ENCODE measurements at regions not wholly inside any gene's neighbourhood (a gene's known extent, or its start where the extent isn't known, plus 50 kb on each side); places are given as distances from the start of the nearest gene placed in this dataset.

DNA sequence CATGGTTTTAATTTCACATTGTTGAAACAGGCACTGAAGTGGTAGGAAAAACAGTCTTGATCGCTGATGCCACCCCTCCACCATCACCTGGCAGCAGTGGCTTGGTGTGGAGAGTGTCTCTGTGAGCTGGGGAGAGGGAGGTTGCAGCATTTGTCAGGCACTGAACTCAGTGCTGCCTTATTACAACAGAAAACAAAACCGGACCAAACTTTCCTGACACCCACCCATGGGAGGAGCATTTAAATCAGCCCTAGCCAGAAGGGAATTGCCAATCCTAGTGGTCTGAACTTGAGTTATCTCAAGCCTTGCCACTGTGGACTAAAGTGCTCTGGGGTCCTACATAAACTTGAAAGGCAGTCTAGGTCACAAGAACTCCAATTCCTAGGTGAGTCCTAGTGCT is 103.0 kb upstream of the LGALSL start:
- Histone ChIP-seq H3K4me1 (ENCODE audit: control insufficient read depth, low read depth, low read length) (no peaks in the 10 kb centered on the region), H4K8ac (ENCODE audit: low read depth, low read length) (no peak overlapping the region), H3K79me2 (ENCODE audit: control insufficient read depth, insufficient read depth, low read length) (no peaks in the 10 kb centered on the region), H2BK15ac (replicated peaks; ENCODE audit: low read depth) (no peak overlapping the region), H3K36me3 (ENCODE audit: control insufficient read depth, insufficient read depth, low read length) (no peaks in the 10 kb centered on the region), H3K23ac (ENCODE audit: low read length) (no peak overlapping the region), H4K5ac (ENCODE audit: low read length) (no peak overlapping the region), H3K27ac (ENCODE audit: low read depth, low read length) (no peak overlapping the region), H2AK5ac (ENCODE audit: low read length) (no peak overlapping the region), H3K27me3 (ENCODE audit: insufficient read depth, low read length, poor library complexity) (no peaks in the 10 kb centered on the region), H2BK120ac (ENCODE audit: low read depth, low read length) (no peak overlapping the region), H3K4ac (ENCODE audit: low read depth, low read length) (no peak overlapping the region), H3K9ac (ENCODE audit: low read length) (no peak overlapping the region), H3K56ac (ENCODE audit: low read length) (no peak overlapping the region), H3K4me3 (ENCODE audit: low read length) (no peak overlapping the region), H3K4me2 (ENCODE audit: low read length) (no peak overlapping the region), H3K18ac (ENCODE audit: low read length) (no peak overlapping the region), H3K79me1 (ENCODE audit: low read length) (no peaks in the 10 kb centered on the region), H2BK5ac (ENCODE audit: low read length) (no peak overlapping the region)
- no CpG with 5 or more reads among the region's 2 CpGs for WGBS (ENCODE audit: extremely low coverage, insufficient coverage, low lambda C conversion rate)
- DNase-seq, result no peak

DNA sequence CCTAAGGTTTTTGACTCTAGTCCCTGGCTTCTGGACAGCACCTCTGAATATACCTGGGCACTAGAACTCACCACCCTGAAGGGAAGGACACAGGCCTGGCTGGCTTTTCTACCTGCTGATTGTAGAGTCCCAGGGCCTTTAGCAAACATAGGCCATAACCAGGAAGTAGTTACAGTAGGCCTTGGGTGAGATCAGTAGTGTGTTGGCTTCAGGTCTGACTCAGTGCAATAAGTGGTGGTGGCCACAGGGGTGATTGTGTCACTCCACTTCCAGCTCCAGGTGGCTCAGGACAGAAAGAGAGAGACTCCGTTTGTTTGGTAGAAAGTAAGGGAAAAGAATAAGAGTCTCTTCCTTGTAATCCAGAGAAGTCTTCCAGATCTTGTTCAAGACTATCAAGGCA is 101.7 kb upstream of the LGALSL start:
- Histone ChIP-seq H2BK15ac (replicated peaks; ENCODE audit: low read depth) (no peak overlapping the region), H2AK5ac (ENCODE audit: low read length) (no peak overlapping the region), H4K5ac (ENCODE audit: low read length) (no peak overlapping the region), H3K27ac (ENCODE audit: low read depth, low read length) (no peak overlapping the region), H2BK120ac (ENCODE audit: low read depth, low read length) (no peak overlapping the region), H3K36me3 (ENCODE audit: control insufficient read depth, insufficient read depth, low read length) (no peaks in the 10 kb centered on the region), H3K4ac (ENCODE audit: low read depth, low read length) (no peak overlapping the region), H3K4me2 (ENCODE audit: low read length) (no peak overlapping the region), H3K4me1 (ENCODE audit: control insufficient read depth, low read depth, low read length) (no peaks in the 10 kb centered on the region), H3K9ac (ENCODE audit: low read length) (no peak overlapping the region), H3K23ac (ENCODE audit: low read length) (no peak overlapping the region), H3K79me1 (ENCODE audit: low read length) (no peaks in the 10 kb centered on the region), H3K79me2 (ENCODE audit: control insufficient read depth, insufficient read depth, low read length) (no peaks in the 10 kb centered on the region), H3K56ac (ENCODE audit: low read length) (no peak overlapping the region), H2BK5ac (ENCODE audit: low read length) (no peak overlapping the region), H4K8ac (ENCODE audit: low read depth, low read length) (no peak overlapping the region), H3K4me3 (ENCODE audit: low read length) (no peak overlapping the region), H3K18ac (ENCODE audit: low read length) (no peak overlapping the region), H3K27me3 (ENCODE audit: insufficient read depth, low read length, poor library complexity) (no peaks in the 10 kb centered on the region)
- no peak for DNase-seq
- WGBS (ENCODE audit: extremely low coverage, insufficient coverage, low lambda C conversion rate), result no CpG with 5 or more reads among the region's 1 CpG

DNA sequence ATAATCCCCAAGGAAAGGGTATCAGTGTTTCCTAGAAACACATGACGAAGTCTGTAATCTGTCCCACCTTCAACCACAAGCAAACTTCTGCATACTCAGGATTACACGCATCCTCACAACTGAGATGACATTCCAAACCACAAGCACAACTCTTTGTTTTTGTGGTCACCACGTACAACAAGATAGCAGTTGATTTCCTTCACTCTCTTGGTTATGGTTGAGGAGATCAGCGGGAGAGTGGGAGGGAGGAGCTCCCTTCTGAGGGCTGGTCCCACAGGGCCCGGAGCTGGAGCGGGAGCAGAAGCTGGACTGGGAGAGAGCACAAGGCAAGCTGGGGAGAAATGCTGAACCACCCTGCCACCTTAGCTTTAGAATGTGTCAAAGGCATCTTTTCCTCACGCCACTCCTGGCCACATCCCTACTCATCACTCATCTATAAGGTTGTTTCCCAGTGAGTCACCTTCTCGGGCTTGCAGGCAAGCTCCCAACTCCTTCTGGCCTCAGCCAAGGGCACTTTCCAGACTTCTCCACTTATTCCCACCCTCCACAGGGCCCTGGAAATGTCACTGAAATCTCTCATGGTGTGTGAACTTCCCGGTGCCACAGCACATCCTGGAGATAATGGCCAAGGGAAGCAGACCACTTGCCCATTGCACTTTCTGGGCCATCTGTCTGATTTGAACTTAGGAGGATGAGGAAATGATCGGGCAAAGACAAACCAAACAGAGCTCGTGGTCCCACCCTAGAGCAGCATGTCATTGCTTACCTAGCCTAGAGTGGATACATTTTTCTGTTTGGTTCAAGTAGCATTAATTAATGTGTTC is 98.9 kb upstream of the LGALSL start:
- H3K27me3 ChIP-seq (ENCODE audit: insufficient read depth, low read length, poor library complexity), result no peaks in the 10 kb centered on the region

DNA sequence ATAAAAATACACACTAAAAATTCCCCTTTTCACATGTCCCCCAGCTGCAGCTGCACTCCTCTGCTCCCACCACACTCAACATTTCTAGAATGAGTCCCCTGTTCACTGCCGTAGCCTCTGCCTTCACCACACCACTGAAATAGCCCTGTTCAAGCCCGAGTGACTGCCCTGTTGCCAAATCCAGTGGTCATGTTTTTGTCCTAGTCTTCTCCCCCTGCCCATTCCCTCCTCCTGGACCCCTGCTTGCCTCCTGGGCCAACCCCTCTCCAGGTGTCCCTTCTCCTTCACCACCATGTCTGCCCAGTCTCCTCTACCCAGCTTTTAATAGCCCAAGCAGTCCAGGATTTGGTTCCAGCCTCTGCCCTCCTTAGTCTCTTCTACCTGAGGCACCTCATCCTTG is 97.1 kb upstream of the LGALSL start:
- WGBS (ENCODE audit: extremely low coverage, insufficient coverage, low lambda C conversion rate), result no CpG with 5 or more reads among the region's 2 CpGs
- H2AK5ac ChIP-seq (ENCODE audit: low read length), result no peak overlapping the region

More for the DNA sequence above, 98.9 kb upstream of the LGALSL start:
- Histone ChIP-seq H3K79me2 (ENCODE audit: control insufficient read depth, insufficient read depth, low read length) (no peaks in the 10 kb centered on the region), H3K4me3 (ENCODE audit: low read length) (no peak overlapping the region), H3K27ac (ENCODE audit: low read depth, low read length) (no peak overlapping the region), H2BK15ac (replicated peaks; ENCODE audit: low read depth) (no peak overlapping the region), H4K8ac (ENCODE audit: low read depth, low read length) (no peak overlapping the region), H3K36me3 (ENCODE audit: control insufficient read depth, insufficient read depth, low read length) (no peaks in the 10 kb centered on the region), H3K4me1 (ENCODE audit: control insufficient read depth, low read depth, low read length) (no peaks in the 10 kb centered on the region), H3K23ac (ENCODE audit: low read length) (no peak overlapping the region), H3K56ac (ENCODE audit: low read length) (no peak overlapping the region), H2BK120ac (ENCODE audit: low read depth, low read length) (no peak overlapping the region), H3K18ac (ENCODE audit: low read length) (no peak overlapping the region), H3K4ac (ENCODE audit: low read depth, low read length) (no peak overlapping the region), H3K79me1 (ENCODE audit: low read length) (no peaks in the 10 kb centered on the region), H4K5ac (ENCODE audit: low read length) (no peak overlapping the region), H2AK5ac (ENCODE audit: low read length) (no peak overlapping the region), H2BK5ac (ENCODE audit: low read length) (no peak overlapping the region), H3K4me2 (ENCODE audit: low read length) (no peak overlapping the region), H3K9ac (ENCODE audit: low read length) (no peak overlapping the region)
- DNase-seq, result no peak
- no CpG with 5 or more reads among the region's 11 CpGs for WGBS (ENCODE audit: extremely low coverage, insufficient coverage, low lambda C conversion rate)

DNA sequence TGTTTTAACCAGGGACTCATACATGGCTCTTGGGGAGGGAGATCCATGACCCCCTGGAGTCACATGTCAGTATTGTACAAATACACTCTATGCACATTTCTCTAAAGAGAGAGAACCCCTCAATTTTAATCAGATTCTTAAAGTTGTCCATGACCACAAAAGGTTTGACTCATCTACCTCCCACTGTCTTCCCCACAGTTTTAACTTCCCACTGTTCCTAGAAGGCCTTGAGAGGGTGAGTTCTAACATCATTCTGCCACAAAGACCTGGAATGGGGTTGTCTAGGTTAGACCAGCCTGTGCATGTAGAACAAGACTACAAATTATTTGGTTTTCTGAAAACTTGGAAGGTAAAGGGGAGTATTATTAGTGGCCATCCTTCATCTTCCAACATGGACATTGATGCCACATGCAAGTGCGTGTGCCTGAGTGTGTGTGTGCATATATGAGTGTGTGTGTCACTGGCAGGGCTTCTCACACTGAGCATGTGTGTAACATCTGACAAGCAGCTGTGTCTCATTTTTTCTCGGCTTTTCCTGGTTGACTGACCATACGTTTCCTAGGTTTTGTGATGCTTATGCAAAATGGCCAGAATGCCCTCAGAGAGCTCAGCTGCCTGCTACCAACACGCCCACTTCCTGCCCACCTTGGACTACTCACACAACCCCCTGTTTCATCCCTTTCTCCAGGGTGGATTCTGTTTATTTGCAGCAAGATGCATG is 94.6 kb upstream of the LGALSL start:
- Histone ChIP-seq H3K4me3 (ENCODE audit: low read length) (no peak overlapping the region), H3K79me1 (ENCODE audit: low read length) (no peaks in the 10 kb centered on the region), H3K79me2 (ENCODE audit: control insufficient read depth, insufficient read depth, low read length) (no peaks in the 10 kb centered on the region), H3K56ac (ENCODE audit: low read length) (no peak overlapping the region), H3K4me1 (ENCODE audit: control insufficient read depth, low read depth, low read length) (peaks cover 3% of the 10 kb centered on the region), H4K8ac (ENCODE audit: low read depth, low read length) (no peak overlapping the region), H3K27me3 (ENCODE audit: insufficient read depth, low read length, poor library complexity) (no peaks in the 10 kb centered on the region), H2AK5ac (ENCODE audit: low read length) (no peak overlapping the region), H3K23ac (ENCODE audit: low read length) (no peak overlapping the region), H2BK120ac (ENCODE audit: low read depth, low read length) (no peak overlapping the region), H3K9ac (ENCODE audit: low read length) (no peak overlapping the region), H3K36me3 (ENCODE audit: control insufficient read depth, insufficient read depth, low read length) (no peaks in the 10 kb centered on the region), H3K27ac (ENCODE audit: low read depth, low read length) (no peak overlapping the region), H3K4ac (ENCODE audit: low read depth, low read length) (no peak overlapping the region), H3K4me2 (ENCODE audit: low read length) (no peak overlapping the region), H4K5ac (ENCODE audit: low read length) (no peak overlapping the region), H2BK5ac (ENCODE audit: low read length) (no peak overlapping the region), H3K18ac (ENCODE audit: low read length) (no peak overlapping the region), H2BK15ac (replicated peaks; ENCODE audit: low read depth) (no peak overlapping the region)
- no CpG with 5 or more reads among the region's 4 CpGs for WGBS (ENCODE audit: extremely low coverage, insufficient coverage, low lambda C conversion rate)
- DNase-seq, result no peak

More for the DNA sequence above, 97.1 kb upstream of the LGALSL start:
- no peak overlapping the region for H3K18ac ChIP-seq (ENCODE audit: low read length)
- H3K23ac ChIP-seq (ENCODE audit: low read length), result no peak overlapping the region
- no peak overlapping the region for H3K4ac ChIP-seq (ENCODE audit: low read depth, low read length)
- no peaks in the 10 kb centered on the region for H3K4me1 ChIP-seq (ENCODE audit: control insufficient read depth, low read depth, low read length)
- H3K27me3 ChIP-seq (ENCODE audit: insufficient read depth, low read length, poor library complexity), result no peaks in the 10 kb centered on the region
- no peak for DNase-seq
- no peak overlapping the region for H2BK15ac ChIP-seq (replicated peaks; ENCODE audit: low read depth)
- H3K56ac ChIP-seq (ENCODE audit: low read length), result no peak overlapping the region
- H3K27ac ChIP-seq (ENCODE audit: low read depth, low read length), result no peak overlapping the region
- no peak overlapping the region for H3K9ac ChIP-seq (ENCODE audit: low read length)
- no peak overlapping the region for H2BK5ac ChIP-seq (ENCODE audit: low read length)
- no peak overlapping the region for H3K4me3 ChIP-seq (ENCODE audit: low read length)
- no peak overlapping the region for H2BK120ac ChIP-seq (ENCODE audit: low read depth, low read length)
- H3K79me1 ChIP-seq (ENCODE audit: low read length), result no peaks in the 10 kb centered on the region
- no peaks in the 10 kb centered on the region for H3K79me2 ChIP-seq (ENCODE audit: control insufficient read depth, insufficient read depth, low read length)
- no peak overlapping the region for H4K8ac ChIP-seq (ENCODE audit: low read depth, low read length)
- no peaks in the 10 kb centered on the region for H3K36me3 ChIP-seq (ENCODE audit: control insufficient read depth, insufficient read depth, low read length)
- H3K4me2 ChIP-seq (ENCODE audit: low read length), result no peak overlapping the region
- no peak overlapping the region for H4K5ac ChIP-seq (ENCODE audit: low read length)
